ENCODE measurements at regions not wholly inside any gene's neighbourhood (a gene's known extent, or its start where the extent isn't known, plus 50 kb on each side); places are given as distances from the start of the nearest gene placed in this dataset.

- no peaks in the 10 kb centered on the region for H3K27me3 ChIP-seq
- no peak for TF ChIP-seq CTCF (IDR thresholded peaks at IDR 0.05)
- no peak for DNase-seq
- H3K4me3 ChIP-seq, result no peak overlapping the region
- H3K9me3 ChIP-seq, result no peaks in the 10 kb centered on the region
- H3K27ac ChIP-seq, result no peak overlapping the region
- H3K36me3 ChIP-seq, result no peaks in the 10 kb centered on the region
- H3K9ac ChIP-seq (ENCODE audit: low read depth in 2 of 2, low read length in 2 of 2), result no peak overlapping the region
- intact Hi-C loops (cut with DNase I), result no loop called here
- H3K4me1 ChIP-seq, result no peaks in the 10 kb centered on the region
These were observed 633.7 kb upstream of the SUCLG2 start for GRCh38 chr3:68288085-68288484.

- H3K4me1 ChIP-seq, result no peaks in the 10 kb centered on the region
- TF ChIP-seq CTCF (IDR thresholded peaks at IDR 0.05), result no peak
- H3K27ac ChIP-seq, result no peak overlapping the region
- no peak overlapping the region for H3K4me3 ChIP-seq
- H3K9me3 ChIP-seq, result no peaks in the 10 kb centered on the region
- DNase-seq, result no peak
- intact Hi-C loops (cut with DNase I), result no loop called here
- no peaks in the 10 kb centered on the region for H3K36me3 ChIP-seq
- H3K27me3 ChIP-seq, result no peaks in the 10 kb centered on the region
- H3K9ac ChIP-seq (ENCODE audit: low read depth in 2 of 2, low read length in 2 of 2), result no peak overlapping the region
These were observed 632.7 kb upstream of the SUCLG2 start for GRCh38 chr3:68287101-68287500.

- no peak overlapping the region for H3K27ac ChIP-seq
- no peak overlapping the region for H3K4me3 ChIP-seq
- H3K9ac ChIP-seq (ENCODE audit: low read depth in 2 of 2, low read length in 2 of 2), result no peak overlapping the region
- no peak for TF ChIP-seq CTCF (IDR thresholded peaks at IDR 0.05)
- H3K27me3 ChIP-seq, result no peaks in the 10 kb centered on the region
- H3K4me1 ChIP-seq, result no peaks in the 10 kb centered on the region
- no peaks in the 10 kb centered on the region for H3K9me3 ChIP-seq
- H3K36me3 ChIP-seq, result no peaks in the 10 kb centered on the region
- intact Hi-C loops (cut with DNase I), result no loop called here
- DNase-seq, result no peak
These were observed 619.9 kb upstream of the SUCLG2 start for GRCh38 chr3:68274286-68274685.

- intact Hi-C loops (cut with DNase I), result no loop called here
- TF ChIP-seq CTCF (IDR thresholded peaks at IDR 0.05), result no peak
- no peak for DNase-seq
- no peaks in the 10 kb centered on the region for H3K9me3 ChIP-seq
- no peak overlapping the region for H3K9ac ChIP-seq (ENCODE audit: low read depth in 2 of 2, low read length in 2 of 2)
- no peak overlapping the region for H3K4me3 ChIP-seq
- no peaks in the 10 kb centered on the region for H3K36me3 ChIP-seq
- no peaks in the 10 kb centered on the region for H3K27me3 ChIP-seq
- no peak overlapping the region for H3K27ac ChIP-seq
- H3K4me1 ChIP-seq, result no peaks in the 10 kb centered on the region
These were observed 616.7 kb upstream of the SUCLG2 start for GRCh38 chr3:68271145-68271544.

GRCh38 chr3:68256635-68257223 lies 602.3 kb upstream of the SUCLG2 start:
- no peak for DNase-seq
- Histone ChIP-seq H3K27me3 (no peaks in the 10 kb centered on the region), H3K4me3 (no peak overlapping the region), H3K9ac (ENCODE audit: low read depth in 2 of 2, low read length in 2 of 2) (no peak overlapping the region), H3K4me1 (no peaks in the 10 kb centered on the region), H3K27ac (no peak overlapping the region), H3K36me3 (no peaks in the 10 kb centered on the region), H3K9me3 (no peaks in the 10 kb centered on the region)
- TF ChIP-seq CTCF (IDR thresholded peaks at IDR 0.05), result no peak
- intact Hi-C loops (cut with DNase I), result no loop called here

Measured in colonic mucosa (tissue), 4 donors.